Kidney (tissue), 13 donors: ENCODE measurements at regions not wholly inside any gene's neighbourhood (a gene's known extent, or its start where the extent isn't known, plus 50 kb on each side); places are given as distances from the start of the nearest gene placed in this dataset.

Source experiments
- DNase-seq, 5 donors: peaks; one replicate each; pipeline ENCODE4 v3.0.0-alpha.2; 2013 to 2020
- FAIRE-seq: peaks from 2 replicates; lab custom pipeline; 2012; peaks lifted over from hg19 to GRCh38; lab: Jason Lieb, UNC
- H3K27ac ChIP-seq, 2 donors: one replicate each; pipeline ENCODE4 v1.7.0; 2013; ENCODE audit warnings: low read depth in 2 of 2, low read length in 2 of 2, inconsistent platforms in 1 of 2
- H3K27me3 ChIP-seq: one replicate; pipeline ENCODE4 v1.7.1; 2013; ENCODE audit warnings: low read length, inconsistent platforms; ENCODE audit not compliant: control insufficient read depth, insufficient read depth
- H3K36me3 ChIP-seq, 3 donors: one replicate each; pipeline versions ENCODE4 v1.7.0 to v1.7.1; 2013; ENCODE audit warnings: low read length in 3 of 3, control low read depth in 1 of 3, inconsistent platforms in 1 of 3; ENCODE audit not compliant: insufficient read depth in 3 of 3, control insufficient read depth in 2 of 3
- H3K4me1 ChIP-seq, 3 donors: one replicate each; pipeline versions ENCODE4 v1.7.0 to v1.7.1; 2013; ENCODE audit warnings: low read length in 3 of 3, inconsistent platforms in 1 of 3, low read depth in 1 of 3; ENCODE audit not compliant: control insufficient read depth in 2 of 3, insufficient read depth in 2 of 3
- H3K4me3 ChIP-seq, 3 donors: one replicate each; pipeline versions ENCODE4 v1.7.0 to v1.8.1; 2013; ENCODE audit warnings: low read length in 3 of 3, control low read depth in 1 of 3, inconsistent platforms in 1 of 3
- H3K9ac ChIP-seq, 3 donors: one replicate each; pipeline versions ENCODE4 v1.7.0 to v1.7.1; 2013; ENCODE audit warnings: low read length in 3 of 3, control low read depth in 1 of 3, inconsistent platforms in 1 of 3
- H3K9me3 ChIP-seq, 3 donors: one replicate each; pipeline versions ENCODE4 v1.7.0 to v1.7.1; 2013; ENCODE audit warnings: low read length in 3 of 3, control low read depth in 1 of 3, inconsistent platforms in 1 of 3; ENCODE audit not compliant: control insufficient read depth in 2 of 3, insufficient read depth in 1 of 3
- intact Hi-C: fragments of 100-400 bp; cut with DNase I; formaldehyde crosslinking; loops from one replicate; pipeline ENCODE4 v1.11.1; 2022
- TF ChIP-seq, protein P1 (sequence below): IDR thresholded peaks from 3 replicates; pipeline ENCODE4 v1.5.1; 2012; ENCODE audit warnings: mild to moderate bottlenecking, moderate library complexity, borderline replicate concordance; ENCODE audit not compliant: insufficient read depth; ENCODE audit errors: extremely low read depth
- donor health status: control.
- donor health status: control.
- donor health status: control.
- donor health status: control.
- donor health status: control.
- donor health status: DM: yes; HTN: yes; CAD: no.
- donor health status: Normal renal cell carcinoma (clear cell type).

DNA sequence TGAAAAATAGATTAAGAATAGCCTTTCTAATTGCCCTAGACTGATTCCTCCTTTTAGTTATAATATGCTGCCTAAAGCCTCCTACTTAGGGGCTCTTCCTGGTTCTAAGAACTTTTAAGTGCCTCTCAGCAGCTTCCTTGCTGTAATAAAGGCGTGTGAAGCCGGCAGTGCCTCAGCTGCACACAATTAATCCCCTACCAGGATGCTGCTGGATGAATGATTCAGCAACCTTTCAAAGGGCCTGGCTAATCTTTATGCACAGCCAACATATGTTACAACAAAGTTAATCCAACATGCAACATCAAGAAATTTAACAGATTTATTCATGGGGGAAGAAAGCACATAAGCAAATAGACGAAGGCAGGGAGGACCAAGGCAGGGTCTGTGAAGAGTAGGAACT, 145.2 kb downstream of the PMP22 start:
- intact Hi-C loops: no loop called here
- FAIRE-seq: no peak
- peaks cover 0 to 4% (median 0%) of the 10 kb centered on the region in 3 donors for H3K9me3 ChIP-seq
- DNase-seq: peak in 3 of 5 donors; percentile 10 to 15 (median 12)
- no peaks in the 10 kb centered on the region for H3K36me3 ChIP-seq
- H3K27me3 ChIP-seq: no peaks in the 10 kb centered on the region
- H3K4me1 ChIP-seq: no peaks in the 10 kb centered on the region
- H3K4me3 ChIP-seq: no peak overlapping the region
- H3K27ac ChIP-seq: no peak overlapping the region
- TF ChIP-seq, protein P1, sequence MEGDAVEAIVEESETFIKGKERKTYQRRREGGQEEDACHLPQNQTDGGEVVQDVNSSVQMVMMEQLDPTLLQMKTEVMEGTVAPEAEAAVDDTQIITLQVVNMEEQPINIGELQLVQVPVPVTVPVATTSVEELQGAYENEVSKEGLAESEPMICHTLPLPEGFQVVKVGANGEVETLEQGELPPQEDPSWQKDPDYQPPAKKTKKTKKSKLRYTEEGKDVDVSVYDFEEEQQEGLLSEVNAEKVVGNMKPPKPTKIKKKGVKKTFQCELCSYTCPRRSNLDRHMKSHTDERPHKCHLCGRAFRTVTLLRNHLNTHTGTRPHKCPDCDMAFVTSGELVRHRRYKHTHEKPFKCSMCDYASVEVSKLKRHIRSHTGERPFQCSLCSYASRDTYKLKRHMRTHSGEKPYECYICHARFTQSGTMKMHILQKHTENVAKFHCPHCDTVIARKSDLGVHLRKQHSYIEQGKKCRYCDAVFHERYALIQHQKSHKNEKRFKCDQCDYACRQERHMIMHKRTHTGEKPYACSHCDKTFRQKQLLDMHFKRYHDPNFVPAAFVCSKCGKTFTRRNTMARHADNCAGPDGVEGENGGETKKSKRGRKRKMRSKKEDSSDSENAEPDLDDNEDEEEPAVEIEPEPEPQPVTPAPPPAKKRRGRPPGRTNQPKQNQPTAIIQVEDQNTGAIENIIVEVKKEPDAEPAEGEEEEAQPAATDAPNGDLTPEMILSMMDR: no peak
- H3K9ac ChIP-seq: no peak overlapping the region

DNA sequence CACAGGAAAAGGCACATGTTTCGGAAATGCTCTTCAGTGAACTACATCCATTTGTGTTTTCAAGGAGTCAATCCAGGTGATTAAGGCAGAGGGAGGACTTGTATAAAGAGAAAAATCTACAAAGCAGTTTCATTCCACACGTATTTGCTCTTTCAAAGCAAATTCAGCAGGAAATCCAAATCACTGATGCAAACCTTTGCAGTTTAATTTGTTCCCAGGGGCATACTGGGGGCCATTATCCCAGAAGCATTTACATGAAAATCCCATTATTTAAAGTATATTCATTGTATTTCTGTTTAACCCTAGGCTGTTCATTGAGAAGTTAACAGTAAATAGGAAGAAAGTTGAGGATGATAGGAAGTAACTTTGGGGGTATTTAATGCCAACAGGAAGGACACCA, 147.9 kb downstream of the PMP22 start:
- Histone ChIP-seq H3K36me3 (no peaks in the 10 kb centered on the region), H3K27ac (no peak overlapping the region), H3K4me1 (no peaks in the 10 kb centered on the region), H3K4me3 (no peak overlapping the region), H3K9me3 (peaks cover 0 to 4% (median 0%) of the 10 kb centered on the region in 3 donors), H3K9ac (no peak overlapping the region), H3K27me3 (no peaks in the 10 kb centered on the region)
- TF ChIP-seq, protein P1: no peak
- intact Hi-C loops: no loop called here
- DNase-seq (peak in 2 of 5 donors; percentile 58 to 60), FAIRE-seq (no peak)

- Histone ChIP-seq H3K27me3 (no peaks in the 10 kb centered on the region), H3K4me3 (no peak overlapping the region), H3K9me3 (peaks cover 0 to 4% (median 0%) of the 10 kb centered on the region in 3 donors), H3K4me1 (no peaks in the 10 kb centered on the region), H3K36me3 (no peaks in the 10 kb centered on the region), H3K9ac (no peak overlapping the region), H3K27ac (no peak overlapping the region)
- DNase-seq (peak in 3 of 5 donors; percentile 17 to 64 (median 48)), FAIRE-seq (no peak)
- TF ChIP-seq, protein P1: no peak
- intact Hi-C loops: no loop called here
Measured at GRCh38 chr17:15112846-15113617, 152.1 kb downstream of the PMP22 start.
